GM23248 (cell line): ENCODE measurements at regions not wholly inside any gene's neighbourhood (a gene's known extent, or its start where the extent isn't known, plus 50 kb on each side); places are given as distances from the start of the nearest gene placed in this dataset.

Experiments
- DNase-seq: peaks from one replicate; pipeline ENCODE4 v3.0.0-alpha.2; 2015
- H2AFZ ChIP-seq: fragments of 200-600 bp; sonication (generic); 2 replicates; pipeline ENCODE4 v1.6.1; 2016; ENCODE audit warnings: antibody characterized with exemption
- H3F3A ChIP-seq: fragments of 200-600 bp; sonication (generic); 2 replicates; pipeline ENCODE4 v1.6.1; 2016; ENCODE audit warnings: mild to moderate bottlenecking, antibody characterized with exemption, mixed run types; ENCODE audit not compliant: insufficient read depth
- H3K27ac ChIP-seq: fragments of 200-600 bp; sonication (generic); 2 replicates; pipeline ENCODE4 v1.5.1; 2016; ENCODE audit warnings: mild to moderate bottlenecking
- H3K27me3 ChIP-seq: fragments of 200-600 bp; sonication (generic); replicated peaks from 2 replicates; pipeline ENCODE4 v1.6.1; 2016; ENCODE audit warnings: mild to moderate bottlenecking; ENCODE audit not compliant: insufficient read depth
- H3K36me3 ChIP-seq: fragments of 200-600 bp; sonication (generic); 2 replicates; pipeline ENCODE4 v1.6.1; 2016; ENCODE audit warnings: low read depth, mild to moderate bottlenecking
- H3K4me1 ChIP-seq: fragments of 200-600 bp; sonication (generic); 2 replicates; pipeline ENCODE4 v1.6.1; 2016; ENCODE audit warnings: mild to moderate bottlenecking; ENCODE audit not compliant: insufficient read depth
- H3K4me2 ChIP-seq: fragments of 200-600 bp; sonication (generic); one replicate; pipeline ENCODE4 v1.6.1; 2016; ENCODE audit warnings: mild to moderate bottlenecking; ENCODE audit not compliant: unreplicated experiment
- H3K4me3 ChIP-seq: fragments of 200-600 bp; sonication (generic); 2 replicates; pipeline ENCODE4 v1.5.1; 2016; ENCODE audit warnings: mild to moderate bottlenecking
- H3K79me2 ChIP-seq: fragments of 200-600 bp; sonication (generic); 2 replicates; pipeline ENCODE4 v1.6.1; 2016; ENCODE audit warnings: mild to moderate bottlenecking; ENCODE audit not compliant: insufficient read depth
- H3K9ac ChIP-seq: fragments of 200-600 bp; sonication (generic); 2 replicates; pipeline ENCODE4 v1.6.1; 2016; ENCODE audit warnings: mild to moderate bottlenecking
- H3K9me2 ChIP-seq: fragments of 200-600 bp; sonication (generic); 2 replicates; pipeline ENCODE4 v1.6.1; 2016; ENCODE audit warnings: mixed run types, mild to moderate bottlenecking, moderate library complexity; ENCODE audit not compliant: insufficient read depth
- H3K9me3 ChIP-seq: fragments of 200-600 bp; sonication (generic); one replicate; pipeline ENCODE4 v1.6.1; 2017; ENCODE audit warnings: low read depth
- H4K20me1 ChIP-seq: fragments of 200-600 bp; sonication (generic); 2 replicates; pipeline ENCODE4 v1.6.0; 2016; ENCODE audit not compliant: insufficient read depth
- EZH2 ChIP-seq: fragments of 200-600 bp; sonication (generic); IDR thresholded peaks from 2 replicates; pipeline ENCODE4 v1.6.1; 2018; ENCODE audit warnings: antibody characterized with exemption, mild to moderate bottlenecking; ENCODE audit not compliant: insufficient read depth, poor library complexity, severe bottlenecking
- EZH2phosphoT487 ChIP-seq: fragments of 200-600 bp; sonication (generic); IDR thresholded peaks from 2 replicates; pipeline ENCODE4 v1.6.1; 2018; ENCODE audit warnings: antibody characterized with exemption, moderate library complexity, mild to moderate bottlenecking, low read depth; ENCODE audit not compliant: insufficient read depth
- WGBS, 2 experiments: methylation state at CpG; one replicate each; pipeline ENCODE4 v1.1.6; 2015 to 2017; ENCODE audit warnings: low lambda C conversion rate in 2 of 2, low coverage in 1 of 2; ENCODE audit errors: missing lambda C conversion rate in 2 of 2; 5-methylcytosine and 5-hydroxymethylcytosine counted together
- in situ Hi-C: fragments of 300-500 bp; cut with MboI; formaldehyde crosslinking; loops from 2 replicates; pipeline ENCODE4 v1.15.0; 2020

DNA sequence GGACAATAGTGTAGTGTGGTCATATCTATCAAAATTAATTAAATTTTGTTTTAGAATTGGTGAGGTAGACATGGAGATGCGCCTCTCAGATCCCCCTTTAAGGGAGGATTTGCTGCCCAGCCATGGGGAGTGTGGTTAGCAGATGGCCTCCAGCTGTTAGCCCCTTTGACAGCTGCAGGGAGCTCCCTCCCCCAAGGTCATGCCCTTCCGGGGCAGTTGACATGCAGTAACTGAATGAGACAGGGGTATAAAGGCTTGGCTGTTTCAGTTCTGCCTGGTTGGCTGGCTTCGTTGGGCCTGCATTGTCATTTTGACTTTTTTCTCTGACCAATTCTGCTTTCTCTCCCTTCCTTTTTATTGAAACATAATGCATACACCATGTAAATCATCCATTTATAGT lies 291.5 kb upstream of the SRRM4 start:
- no peak for DNase-seq
- no peaks in the 10 kb centered on the region for H3F3A ChIP-seq
- in situ Hi-C loops = no loop called here
- no peaks in the 10 kb centered on the region for H3K4me1 ChIP-seq
- no peaks in the 10 kb centered on the region for H3K36me3 ChIP-seq
- no peaks in the 10 kb centered on the region for H3K79me2 ChIP-seq
- WGBS, 2 experiments = 0 to 4% methylated on average over 3 of the region's 3 CpGs
- H3K9ac ChIP-seq = no peak overlapping the region
- H4K20me1 ChIP-seq = no peaks in the 10 kb centered on the region
- no peaks in the 10 kb centered on the region for H3K9me2 ChIP-seq
- H3K4me3 ChIP-seq = no peak overlapping the region
- no peak overlapping the region for H2AFZ ChIP-seq
- no peaks in the 10 kb centered on the region for H3K9me3 ChIP-seq
- TF ChIP-seq EZH2 (no peak), EZH2phosphoT487 (no peak)
- no peak overlapping the region for H3K4me2 ChIP-seq
- no peak overlapping the region for H3K27ac ChIP-seq
- no peaks in the 10 kb centered on the region for H3K27me3 ChIP-seq

DNA sequence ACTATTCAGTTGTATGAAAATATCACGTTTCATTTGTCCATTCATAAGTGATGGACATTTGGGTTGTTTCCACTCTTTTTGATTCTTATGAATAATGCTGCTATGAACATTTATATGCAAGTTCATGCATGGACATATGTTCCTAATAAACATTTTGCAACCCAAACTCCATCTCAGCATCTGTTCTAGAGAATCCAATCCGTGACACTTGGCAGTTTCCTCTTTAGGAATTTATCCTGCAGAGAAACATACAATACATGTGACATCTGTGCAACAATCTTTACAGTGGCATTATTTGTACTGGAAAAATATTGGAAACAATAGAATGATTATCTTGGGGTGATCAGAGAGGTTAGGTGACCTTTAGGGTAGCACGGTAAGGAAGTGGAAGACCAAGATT lies 290.8 kb upstream of the SRRM4 start:
- in situ Hi-C loops = no loop called here

DNA sequence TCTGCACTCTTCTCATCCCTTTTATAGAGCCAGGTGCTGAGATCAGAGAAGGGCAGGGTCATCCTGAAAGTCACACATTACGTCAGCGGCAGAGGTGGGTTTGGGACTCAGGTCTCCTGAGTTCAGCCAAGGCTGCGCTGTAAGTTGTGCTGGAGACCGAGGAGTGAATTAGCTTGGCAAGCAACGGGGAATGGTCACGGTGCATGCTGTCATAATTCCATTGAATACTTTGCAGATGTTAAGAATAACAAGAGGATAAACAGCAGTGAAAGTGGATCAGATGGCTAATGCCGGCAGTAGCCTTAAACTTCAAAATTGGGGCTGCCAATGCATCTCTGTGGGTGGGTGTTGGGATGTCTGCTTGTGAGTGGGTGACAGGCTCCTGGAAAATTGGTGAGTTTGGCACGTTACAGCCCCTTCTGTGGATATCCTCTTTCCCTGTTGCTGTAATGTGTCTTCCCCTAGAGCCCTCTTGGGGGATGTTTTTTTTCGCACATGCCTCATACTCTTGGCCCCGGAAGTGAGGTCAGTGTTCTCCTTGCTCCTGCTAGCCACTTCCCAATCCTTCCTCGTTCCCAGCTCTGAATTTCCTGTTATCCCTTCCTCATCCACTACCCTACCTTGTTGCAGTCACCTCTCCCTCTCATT lies 287.1 kb upstream of the SRRM4 start:
- Histone ChIP-seq H3K9me2 (no peaks in the 10 kb centered on the region), H3K9ac (no peak overlapping the region), H4K20me1 (no peaks in the 10 kb centered on the region), H2AFZ (no peak overlapping the region), H3K4me2 (no peak overlapping the region), H3K27me3 (no peaks in the 10 kb centered on the region), H3K4me3 (no peak overlapping the region), H3K36me3 (no peaks in the 10 kb centered on the region), H3K79me2 (no peaks in the 10 kb centered on the region), H3K4me1 (no peaks in the 10 kb centered on the region), H3K27ac (no peak overlapping the region), H3K9me3 (no peaks in the 10 kb centered on the region), H3F3A (no peaks in the 10 kb centered on the region)
- in situ Hi-C loops = no loop called here
- no peak for TF ChIP-seq EZH2
- no peak for TF ChIP-seq EZH2phosphoT487
- DNase-seq = no peak
- 17 to 20% methylated on average over 11 of the region's 11 CpGs for WGBS, 2 experiments

More for the DNA sequence above, 290.8 kb upstream of the SRRM4 start:
- Histone ChIP-seq H3K27ac (no peak overlapping the region), H3K27me3 (no peaks in the 10 kb centered on the region), H3K36me3 (no peaks in the 10 kb centered on the region), H3K4me3 (no peak overlapping the region), H3K9ac (no peak overlapping the region), H2AFZ (no peak overlapping the region), H3K79me2 (no peaks in the 10 kb centered on the region), H3K4me2 (no peak overlapping the region), H3K4me1 (no peaks in the 10 kb centered on the region), H3K9me2 (no peaks in the 10 kb centered on the region), H4K20me1 (no peaks in the 10 kb centered on the region), H3F3A (no peaks in the 10 kb centered on the region), H3K9me3 (no peaks in the 10 kb centered on the region)
- TF ChIP-seq EZH2 = no peak
- TF ChIP-seq EZH2phosphoT487 = no peak
- no peak for DNase-seq
- WGBS, 2 experiments = 0 to 4% methylated on average over 3 of the region's 3 CpGs

DNA sequence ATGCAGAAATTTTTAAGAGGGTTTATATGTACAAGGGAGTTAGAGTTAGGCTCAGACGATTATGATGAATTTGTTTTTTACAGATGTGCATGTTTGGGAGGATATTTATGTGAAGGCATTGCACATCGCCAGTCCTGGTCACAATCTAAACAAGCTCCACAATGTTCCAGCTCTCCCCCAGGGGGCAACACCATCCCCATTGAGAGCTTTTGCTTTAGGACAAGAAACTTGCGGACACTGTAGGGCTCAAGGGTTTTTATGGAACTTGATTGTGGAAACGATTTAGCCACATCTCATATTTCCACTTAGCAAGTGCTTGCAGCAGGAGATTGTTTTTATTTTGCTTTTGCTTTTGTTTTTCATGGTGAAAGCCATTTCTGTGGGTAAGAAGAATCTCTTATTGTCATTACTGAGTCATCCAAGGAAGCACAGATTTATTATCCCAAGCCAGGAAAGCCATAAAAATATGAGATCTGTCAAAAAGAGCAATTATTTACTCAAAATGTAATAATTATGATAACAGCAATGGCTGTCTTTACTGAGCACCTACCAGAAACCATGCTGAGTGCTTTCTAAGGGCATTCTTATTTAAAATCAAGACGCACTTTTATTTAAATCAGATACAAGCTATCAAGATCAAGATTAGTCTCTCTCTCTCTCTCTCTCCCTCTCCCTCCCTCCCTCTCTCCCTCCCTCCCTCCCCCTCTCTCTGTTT lies 276.7 kb upstream of the SRRM4 start:
- 2 to 7% methylated on average over 5 of the region's 5 CpGs for WGBS, 2 experiments

More for the DNA sequence above, 276.7 kb upstream of the SRRM4 start:
- Histone ChIP-seq H4K20me1 (no peaks in the 10 kb centered on the region), H3K79me2 (no peaks in the 10 kb centered on the region), H3K27me3 (no peaks in the 10 kb centered on the region), H3F3A (no peaks in the 10 kb centered on the region), H2AFZ (no peak overlapping the region), H3K9me2 (no peaks in the 10 kb centered on the region), H3K36me3 (no peaks in the 10 kb centered on the region), H3K4me2 (no peak overlapping the region), H3K4me3 (no peak overlapping the region), H3K4me1 (no peaks in the 10 kb centered on the region), H3K9me3 (no peaks in the 10 kb centered on the region), H3K9ac (no peak overlapping the region), H3K27ac (no peak overlapping the region)
- TF ChIP-seq EZH2phosphoT487 (no peak), EZH2 (no peak)
- in situ Hi-C loops = no loop called here
- DNase-seq = no peak
